Liver (tissue), 8 donors: ENCODE measurements at regions not wholly inside any gene's neighbourhood (a gene's known extent, or its start where the extent isn't known, plus 50 kb on each side); places are given as distances from the start of the nearest gene placed in this dataset.
"Not testable (repeated sequence)": the region's sequence is repeated elsewhere in the genome, so short reads cannot be mapped to it uniquely, and the experiment has no call there.

Experiments
- DNase-seq: peaks from one replicate; pipeline ENCODE4 v3.0.0-alpha.2; 2017; ENCODE audit warnings: low spot score
- H3K27ac ChIP-seq, 2 donors: one replicate each; pipeline ENCODE4 v1.7.0; 2013; ENCODE audit warnings: inconsistent platforms in 2 of 2, low read length in 2 of 2, control low read depth in 1 of 2, low read depth in 1 of 2, mild to moderate bottlenecking in 1 of 2
- H3K27me3 ChIP-seq, 4 donors: one replicate each; pipeline versions ENCODE4 v1.6.1 to v1.7.0; 2013; ENCODE audit warnings: low read length in 3 of 4, inconsistent platforms in 1 of 4, mild to moderate bottlenecking in 1 of 4, moderate library complexity in 1 of 4; ENCODE audit not compliant: control insufficient read depth in 4 of 4, insufficient read depth in 4 of 4
- H3K36me3 ChIP-seq, 4 donors: one replicate each; pipeline versions ENCODE4 v1.6.1 to v1.7.0; 2013; ENCODE audit warnings: low read length in 3 of 4, mild to moderate bottlenecking in 3 of 4, low read depth in 1 of 4, moderate library complexity in 1 of 4; ENCODE audit not compliant: control insufficient read depth in 4 of 4, insufficient read depth in 3 of 4
- H3K4me1 ChIP-seq, 4 donors: one replicate each; pipeline versions ENCODE4 v1.6.1 to v1.7.0; 2013; ENCODE audit warnings: low read length in 3 of 4, mild to moderate bottlenecking in 3 of 4, moderate library complexity in 1 of 4; ENCODE audit not compliant: control insufficient read depth in 4 of 4, insufficient read depth in 4 of 4
- H3K4me3 ChIP-seq, 3 donors: one replicate each; pipeline versions ENCODE4 v1.6.1 to v1.7.0; 2013; ENCODE audit warnings: low read length in 3 of 3, control low read depth in 1 of 3, low read depth in 1 of 3, mild to moderate bottlenecking in 1 of 3
- H3K9ac ChIP-seq, 2 donors: one replicate each; pipeline ENCODE4 v1.7.0; 2013; ENCODE audit warnings: low read length in 2 of 2, mild to moderate bottlenecking in 2 of 2, moderate library complexity in 2 of 2, control low read depth in 1 of 2, low read depth in 1 of 2
- H3K9me3 ChIP-seq, 4 donors: one replicate each; pipeline versions ENCODE4 v1.6.1 to v1.7.0; 2013; ENCODE audit warnings: low read length in 3 of 4; ENCODE audit not compliant: control insufficient read depth in 4 of 4
- EGR1 ChIP-seq, 2 donors: IDR thresholded peaks; 2 replicates each; pipeline ENCODE4 v1.6.1; 2016 to 2018; ENCODE audit warnings: antibody characterized with exemption in 2 of 2, low read depth in 2 of 2
- FOXA2 ChIP-seq: IDR thresholded peaks from 2 replicates; pipeline ENCODE4 v1.6.1; 2016; ENCODE audit warnings: antibody characterized with exemption
- GABPA ChIP-seq, 2 donors: IDR thresholded peaks in 1 of 2; conservative IDR thresholded peaks in 1 of 2; 2 replicates each; pipeline ENCODE4 v1.6.1; 2016; ENCODE audit warnings: antibody characterized with exemption in 2 of 2, mild to moderate bottlenecking in 1 of 2, moderate library complexity in 1 of 2
- JUND ChIP-seq, 2 donors: IDR thresholded peaks; 2 replicates each; pipeline ENCODE4 v1.6.1; 2016; ENCODE audit warnings: antibody characterized with exemption in 2 of 2
- NR2F2 ChIP-seq: IDR thresholded peaks from 2 replicates; pipeline ENCODE4 v1.6.1; 2016; ENCODE audit warnings: antibody characterized with exemption
- RXRA ChIP-seq, 2 donors: IDR thresholded peaks; 2 replicates each; pipeline ENCODE4 v1.6.1; 2017 to 2018; ENCODE audit warnings: antibody characterized with exemption in 2 of 2, mild to moderate bottlenecking in 1 of 2
- SP1 ChIP-seq: IDR thresholded peaks from 2 replicates; pipeline ENCODE4 v1.6.1; 2018; ENCODE audit warnings: antibody characterized with exemption, mild to moderate bottlenecking
- TAF1 ChIP-seq: conservative IDR thresholded peaks from 2 replicates; pipeline ENCODE4 v1.6.1; 2016; ENCODE audit warnings: antibody characterized with exemption, mild to moderate bottlenecking
- WGBS: extraction: QIAGEN DNeasy Blood & Tissue Kit; methylation state at CpG from one replicate; pipeline ENCODE4 v1.1.7; 2013; 5-methylcytosine and 5-hydroxymethylcytosine counted together
- TF ChIP-seq, protein P1 (sequence below): IDR thresholded peaks from 2 replicates; pipeline ENCODE4 v1.6.1; 2016; ENCODE audit warnings: antibody characterized with exemption, mild to moderate bottlenecking
- TF ChIP-seq, protein P2 (sequence below): fragments of 150-350 bp; IDR thresholded peaks from 2 replicates; pipeline ENCODE4 v1.5.1; 2017; ENCODE audit warnings: improper control_type of control experiment, low read depth, low read length; ENCODE audit not compliant: missing input control
- donor health status: healthy.
- donor health status: healthy.
- donor health status: healthy.
- donor health status: healthy.
- donor health status: healthy.

DNA sequence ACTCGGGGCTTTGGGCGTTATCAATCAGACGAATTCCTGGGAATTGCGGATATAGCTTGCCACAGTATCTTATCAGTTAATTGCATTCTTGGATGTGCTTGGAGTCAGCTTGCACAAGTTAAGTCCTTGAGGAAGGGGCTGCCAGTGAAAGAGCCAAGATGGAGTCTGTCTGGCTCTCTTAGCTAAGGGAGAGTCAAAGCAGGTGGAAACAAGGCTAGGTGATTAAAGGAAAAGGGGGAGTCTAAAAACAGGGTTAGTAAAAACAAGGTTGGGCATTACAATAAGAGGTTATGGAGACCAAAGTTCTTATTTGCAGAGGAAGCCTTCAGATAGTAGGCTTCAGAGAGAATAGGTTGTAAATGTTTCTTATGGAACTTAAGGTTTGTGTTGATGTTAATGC lies 149.2 kb downstream of the RRAGB start:
- not testable (repeated sequence) for DNase-seq, H3K27me3 ChIP-seq, H3K4me1 ChIP-seq, H3K9ac ChIP-seq, H3K9me3 ChIP-seq, H3K4me3 ChIP-seq, H3K36me3 ChIP-seq, H3K27ac ChIP-seq
- 32% methylated on average over 4 of the region's 4 CpGs for WGBS

DNA sequence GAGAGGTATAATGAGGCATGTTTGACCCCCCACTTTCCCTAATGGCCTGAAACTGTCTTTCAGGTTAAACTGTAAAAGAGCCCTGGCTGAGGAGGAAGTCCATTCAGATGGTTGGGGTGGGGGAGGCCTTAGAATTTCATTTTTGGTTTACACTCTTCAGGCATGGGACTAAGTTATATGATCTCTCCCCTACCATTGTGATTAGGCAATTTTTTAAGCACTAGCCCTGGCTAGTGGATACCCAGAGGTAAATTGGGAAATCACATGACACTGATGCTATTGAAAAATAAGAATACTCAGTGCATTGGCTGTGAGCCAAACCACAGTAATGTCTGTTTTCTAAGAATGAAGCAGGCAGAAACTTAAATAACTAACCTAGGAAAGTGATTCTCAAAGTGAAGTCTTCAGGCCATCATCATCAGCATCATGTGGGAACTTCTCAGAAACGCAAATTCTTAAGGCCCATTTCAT lies 149.7 kb downstream of the RRAGB start:
- H3K27ac ChIP-seq: no peak overlapping the region
- no peak overlapping the region for H3K9ac ChIP-seq
- H3K9me3 ChIP-seq: no peaks in the 10 kb centered on the region
- no peak for DNase-seq
- TF ChIP-seq GABPA (IDR thresholded peaks at IDR 0.05 in 1 of 2, conservative IDR thresholded peaks at IDR 0.05 in 1 of 2): no peak
- no peak for TF ChIP-seq RXRA (IDR thresholded peaks at IDR 0.05)
- no peak for TF ChIP-seq TAF1
- TF ChIP-seq FOXA2: no peak
- TF ChIP-seq NR2F2: no peak
- no peak for TF ChIP-seq EGR1 (IDR thresholded peaks at IDR 0.05; ENCODE audit: low read depth in 2 of 2)
- TF ChIP-seq, protein P1, sequence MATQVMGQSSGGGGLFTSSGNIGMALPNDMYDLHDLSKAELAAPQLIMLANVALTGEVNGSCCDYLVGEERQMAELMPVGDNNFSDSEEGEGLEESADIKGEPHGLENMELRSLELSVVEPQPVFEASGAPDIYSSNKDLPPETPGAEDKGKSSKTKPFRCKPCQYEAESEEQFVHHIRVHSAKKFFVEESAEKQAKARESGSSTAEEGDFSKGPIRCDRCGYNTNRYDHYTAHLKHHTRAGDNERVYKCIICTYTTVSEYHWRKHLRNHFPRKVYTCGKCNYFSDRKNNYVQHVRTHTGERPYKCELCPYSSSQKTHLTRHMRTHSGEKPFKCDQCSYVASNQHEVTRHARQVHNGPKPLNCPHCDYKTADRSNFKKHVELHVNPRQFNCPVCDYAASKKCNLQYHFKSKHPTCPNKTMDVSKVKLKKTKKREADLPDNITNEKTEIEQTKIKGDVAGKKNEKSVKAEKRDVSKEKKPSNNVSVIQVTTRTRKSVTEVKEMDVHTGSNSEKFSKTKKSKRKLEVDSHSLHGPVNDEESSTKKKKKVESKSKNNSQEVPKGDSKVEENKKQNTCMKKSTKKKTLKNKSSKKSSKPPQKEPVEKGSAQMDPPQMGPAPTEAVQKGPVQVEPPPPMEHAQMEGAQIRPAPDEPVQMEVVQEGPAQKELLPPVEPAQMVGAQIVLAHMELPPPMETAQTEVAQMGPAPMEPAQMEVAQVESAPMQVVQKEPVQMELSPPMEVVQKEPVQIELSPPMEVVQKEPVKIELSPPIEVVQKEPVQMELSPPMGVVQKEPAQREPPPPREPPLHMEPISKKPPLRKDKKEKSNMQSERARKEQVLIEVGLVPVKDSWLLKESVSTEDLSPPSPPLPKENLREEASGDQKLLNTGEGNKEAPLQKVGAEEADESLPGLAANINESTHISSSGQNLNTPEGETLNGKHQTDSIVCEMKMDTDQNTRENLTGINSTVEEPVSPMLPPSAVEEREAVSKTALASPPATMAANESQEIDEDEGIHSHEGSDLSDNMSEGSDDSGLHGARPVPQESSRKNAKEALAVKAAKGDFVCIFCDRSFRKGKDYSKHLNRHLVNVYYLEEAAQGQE: no peak
- TF ChIP-seq JUND (IDR thresholded peaks at IDR 0.05): no peak
- no peak for TF ChIP-seq SP1
- no peaks in the 10 kb centered on the region for H3K36me3 ChIP-seq
- H3K4me3 ChIP-seq: no peak overlapping the region
- H3K4me1 ChIP-seq: no peaks in the 10 kb centered on the region
- no peaks in the 10 kb centered on the region for H3K27me3 ChIP-seq
- whole genome bisulfite sequencing: 74% methylated on average over 1 of the region's 1 CpG

DNA sequence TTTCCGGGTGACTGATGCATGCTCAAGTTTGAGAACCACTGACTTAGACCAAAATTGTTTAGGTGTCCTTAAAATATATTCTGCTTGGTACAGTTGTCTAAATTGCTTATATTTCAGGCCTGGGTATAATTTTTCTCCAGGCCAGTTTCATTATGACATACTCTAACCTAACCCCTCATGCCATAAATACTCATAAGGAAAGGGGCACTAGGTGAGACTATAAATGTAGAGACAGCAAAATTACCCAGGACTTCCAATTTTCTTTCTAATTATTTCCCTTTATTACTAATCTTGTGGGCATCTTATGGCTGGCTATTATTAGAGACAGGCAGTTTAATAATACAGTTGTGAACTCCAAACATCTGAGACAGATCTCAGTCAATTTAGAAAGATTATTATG lies 150.2 kb downstream of the RRAGB start:
- no peak for DNase-seq
- TF ChIP-seq NR2F2 (no peak), SP1 (no peak), TAF1 (no peak)
- TF ChIP-seq, protein P2, sequence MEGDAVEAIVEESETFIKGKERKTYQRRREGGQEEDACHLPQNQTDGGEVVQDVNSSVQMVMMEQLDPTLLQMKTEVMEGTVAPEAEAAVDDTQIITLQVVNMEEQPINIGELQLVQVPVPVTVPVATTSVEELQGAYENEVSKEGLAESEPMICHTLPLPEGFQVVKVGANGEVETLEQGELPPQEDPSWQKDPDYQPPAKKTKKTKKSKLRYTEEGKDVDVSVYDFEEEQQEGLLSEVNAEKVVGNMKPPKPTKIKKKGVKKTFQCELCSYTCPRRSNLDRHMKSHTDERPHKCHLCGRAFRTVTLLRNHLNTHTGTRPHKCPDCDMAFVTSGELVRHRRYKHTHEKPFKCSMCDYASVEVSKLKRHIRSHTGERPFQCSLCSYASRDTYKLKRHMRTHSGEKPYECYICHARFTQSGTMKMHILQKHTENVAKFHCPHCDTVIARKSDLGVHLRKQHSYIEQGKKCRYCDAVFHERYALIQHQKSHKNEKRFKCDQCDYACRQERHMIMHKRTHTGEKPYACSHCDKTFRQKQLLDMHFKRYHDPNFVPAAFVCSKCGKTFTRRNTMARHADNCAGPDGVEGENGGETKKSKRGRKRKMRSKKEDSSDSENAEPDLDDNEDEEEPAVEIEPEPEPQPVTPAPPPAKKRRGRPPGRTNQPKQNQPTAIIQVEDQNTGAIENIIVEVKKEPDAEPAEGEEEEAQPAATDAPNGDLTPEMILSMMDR: no peak
- Histone ChIP-seq H3K36me3 (no peaks in the 10 kb centered on the region), H3K27me3 (no peaks in the 10 kb centered on the region), H3K9me3 (no peaks in the 10 kb centered on the region), H3K4me1 (no peaks in the 10 kb centered on the region), H3K4me3 (no peak overlapping the region), H3K27ac (no peak overlapping the region), H3K9ac (no peak overlapping the region)
- WGBS: 91% methylated on average over 1 of the region's 1 CpG
